K562 (cell line): ENCODE measurements at regions not wholly inside any gene's neighbourhood (a gene's known extent, or its start where the extent isn't known, plus 50 kb on each side); places are given as distances from the start of the nearest gene placed in this dataset.

Experiments used
- CBX5 ChIP-seq: IDR thresholded peaks from 2 replicates; pipeline ENCODE4 v1.6.1; 2014; ENCODE audit warnings: low read depth, borderline replicate concordance
- HMGN3 ChIP-seq: IDR thresholded peaks from 2 replicates; pipeline ENCODE4 v1.6.1; 2011; ENCODE audit warnings: borderline replicate concordance, low read depth, mild to moderate bottlenecking, mixed read lengths, low read length; ENCODE audit not compliant: insufficient read length; ENCODE audit errors: extremely low read depth
- MTA1 ChIP-seq: fragments of 450-650 bp; IDR thresholded peaks from 2 replicates; pipeline ENCODE4 v1.6.1; 2017; ENCODE audit warnings: borderline replicate concordance
- NBN ChIP-seq: fragments of 450-650 bp; IDR thresholded peaks from 2 replicates; pipeline ENCODE4 v1.6.1; 2016; ENCODE audit warnings: low read depth, mild to moderate bottlenecking
- NFATC3 ChIP-seq: fragments of 450-650 bp; IDR thresholded peaks from 2 replicates; pipeline ENCODE4 v1.6.1; 2017; ENCODE audit warnings: mild to moderate bottlenecking
- POLR2B ChIP-seq: fragments of 450-650 bp; IDR thresholded peaks from 2 replicates; pipeline ENCODE4 v1.6.1; 2018; ENCODE audit warnings: low read depth; ENCODE audit not compliant: partially characterized antibody
- SAFB2 ChIP-seq: fragments of 200-400 bp; formaldehyde crosslinking; IDR thresholded peaks from 2 replicates; pipeline ENCODE4 v1.6.1; 2018; ENCODE audit warnings: borderline replicate concordance, low read length, low read depth, moderate library complexity; ENCODE audit not compliant: severe bottlenecking
- SFPQ ChIP-seq: fragments of 200-400 bp; formaldehyde crosslinking; IDR thresholded peaks from 2 replicates; pipeline ENCODE4 v1.6.1; 2017; ENCODE audit warnings: mild to moderate bottlenecking, low read depth, low read length, moderate library complexity
- SOX6 ChIP-seq: fragments of 450-650 bp; IDR thresholded peaks from 2 replicates; pipeline ENCODE4 v1.6.1; 2014; ENCODE audit warnings: mild to moderate bottlenecking
- STAT6 ChIP-seq: sonication (generic); formaldehyde crosslinking; IDR thresholded peaks from 2 replicates; pipeline ENCODE4 v1.8.1; 2023; ENCODE audit warnings: mild to moderate bottlenecking, missing genetic modification reagents
- ZBED1 ChIP-seq: IDR thresholded peaks from 2 replicates; pipeline ENCODE4 v1.6.1; 2014
- ZNF3 ChIP-seq: fragments of 250-450 bp; sonication (Bioruptor Pico); IDR thresholded peaks from 2 replicates; pipeline ENCODE4 v1.5.0; 2021; ENCODE audit warnings: mild to moderate bottlenecking, moderate library complexity
- TF ChIP-seq, protein P1 (sequence below): fragments of 250-450 bp; sonication (Bioruptor Pico); IDR thresholded peaks from 2 replicates; pipeline ENCODE4 v1.4.0; 2020; ENCODE audit warnings: mild to moderate bottlenecking, moderate library complexity

DNA sequence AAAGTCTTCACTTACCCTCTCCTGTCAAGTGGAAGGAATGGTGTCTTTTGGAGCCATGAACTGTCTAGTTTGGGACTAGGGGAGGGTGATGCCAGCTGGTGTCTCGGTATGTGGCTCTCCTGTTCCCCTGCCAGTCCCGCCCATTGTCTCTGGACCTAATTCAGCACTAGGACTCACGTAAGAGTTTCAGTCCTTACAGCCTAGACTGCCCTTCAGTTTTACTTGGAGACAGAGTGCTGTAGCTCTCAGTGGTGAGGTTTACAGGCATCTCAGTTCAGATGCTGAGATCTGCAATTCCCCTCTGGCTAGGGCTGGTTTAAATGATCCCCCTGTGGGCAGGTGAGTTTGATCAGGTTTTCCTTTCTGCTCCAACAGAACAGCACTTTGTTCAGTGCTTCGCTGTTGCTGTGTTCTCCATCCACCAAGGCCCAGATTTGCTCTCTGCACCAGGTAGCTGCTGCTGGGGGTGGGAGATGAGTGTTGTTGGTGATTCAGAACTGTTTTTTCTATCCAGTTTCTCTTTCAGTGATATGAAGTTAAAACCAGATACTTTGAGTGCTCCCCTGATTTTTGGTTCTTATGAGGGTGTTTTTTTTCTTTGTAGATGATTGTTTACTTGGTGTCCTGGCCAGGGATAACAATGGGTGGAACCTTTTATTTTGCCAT, 198.3 kb upstream of the RNPC3 start (continued):
- TF ChIP-seq SFPQ (no peak), SOX6 (no peak), ZNF3 (no peak), SAFB2 (no peak), POLR2B (no peak), HMGN3 (no peak), NBN (no peak), NFATC3 (no peak), STAT6 (CRISPR knock-in tag) (no peak), ZBED1 (no peak), MTA1 (no peak), CBX5 (no peak)
- TF ChIP-seq, protein P1, sequence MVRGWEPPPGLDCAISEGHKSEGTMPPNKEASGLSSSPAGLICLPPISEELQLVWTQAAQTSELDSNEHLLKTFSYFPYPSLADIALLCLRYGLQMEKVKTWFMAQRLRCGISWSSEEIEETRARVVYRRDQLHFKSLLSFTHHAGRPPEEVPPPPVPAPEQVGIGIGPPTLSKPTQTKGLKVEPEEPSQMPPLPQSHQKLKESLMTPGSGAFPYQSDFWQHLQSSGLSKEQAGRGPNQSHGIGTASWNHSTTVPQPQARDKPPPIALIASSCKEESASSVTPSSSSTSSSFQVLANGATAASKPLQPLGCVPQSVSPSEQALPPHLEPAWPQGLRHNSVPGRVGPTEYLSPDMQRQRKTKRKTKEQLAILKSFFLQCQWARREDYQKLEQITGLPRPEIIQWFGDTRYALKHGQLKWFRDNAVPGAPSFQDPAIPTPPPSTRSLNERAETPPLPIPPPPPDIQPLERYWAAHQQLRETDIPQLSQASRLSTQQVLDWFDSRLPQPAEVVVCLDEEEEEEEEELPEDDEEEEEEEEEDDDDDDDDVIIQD (CRISPR knock-in tag) = no peak
